B cell (primary cell): ENCODE measurements at regions not wholly inside any gene's neighbourhood (a gene's known extent, or its start where the extent isn't known, plus 50 kb on each side); places are given as distances from the start of the nearest gene placed in this dataset.

Experiments
- ATAC-seq: fragments of 200-7000 bp; cut with Tn5 transposase; one replicate; pipeline ENCODE4 v1.10.0; 2021; ENCODE audit warnings: low read depth, mild to moderate bottlenecking, moderate number of reproducible peaks, moderate library complexity
- CTCF ChIA-PET: fragments of 350-600 bp; sonication (Branson Sonifier 250); formaldehyde crosslinking; loops from one replicate; lab custom pipeline; 2021; ENCODE audit warnings: antibody characterized with exemption, inconsistent platforms; lab: Charles Lee
- POLR2A ChIA-PET: fragments of 350-600 bp; sonication (Branson Sonifier 250); formaldehyde crosslinking; loops from one replicate; lab custom pipeline; 2021; ENCODE audit warnings: antibody characterized with exemption; lab: Charles Lee
- DNase-seq: peaks from one replicate; pipeline ENCODE4 v3.0.0; 2013
- H2AFZ ChIP-seq: 2 replicates; pipeline ENCODE4 v1.6.1; 2012; ENCODE audit warnings: mild to moderate bottlenecking, low read depth, low read length; ENCODE audit not compliant: insufficient read depth, poor library complexity, severe bottlenecking
- H3K27ac ChIP-seq, 2 donors: 1 replicate in 1 of 2; 2 replicates in 1 of 2; pipeline ENCODE4 v1.5.1; 2012 to 2013; ENCODE audit warnings: low read length in 2 of 2, mild to moderate bottlenecking in 2 of 2, moderate library complexity in 1 of 2
- H3K27me3 ChIP-seq, 4 experiments: fragments of 200-600 bp in 1 of 4; sonication (generic) in 1 of 4; replicated peaks in 1 of 4; 1 replicate in 2 of 4; 2 replicates in 2 of 4; pipeline versions ENCODE4 v1.6.1 to v1.7.0; 2013 to 2016; ENCODE audit warnings: low read length in 3 of 4, mild to moderate bottlenecking in 2 of 4, mixed read lengths in 1 of 4, moderate library complexity in 1 of 4; ENCODE audit not compliant: insufficient read depth in 4 of 4, control insufficient read depth in 3 of 4; ENCODE audit errors: control extremely low read depth in 1 of 4
- H3K36me3 ChIP-seq, 2 experiments: replicated peaks in 1 of 2; 1 replicate in 1 of 2; 2 replicates in 1 of 2; pipeline versions ENCODE4 v1.6.1 to v1.7.1; 2013; ENCODE audit warnings: low read length in 1 of 2; ENCODE audit not compliant: insufficient read depth in 2 of 2, control insufficient read depth in 1 of 2; ENCODE audit errors: control extremely low read depth in 1 of 2, extremely low read depth in 1 of 2
- H3K4me1 ChIP-seq, 2 donors: fragments of 200-600 bp in 1 of 2; sonication (generic) in 1 of 2; 1 replicate in 1 of 2; 2 replicates in 1 of 2; pipeline versions ENCODE4 v1.5.1 to v1.6.1; 2013 to 2017; ENCODE audit warnings: low read length in 2 of 2; ENCODE audit not compliant: control insufficient read depth in 2 of 2, insufficient read depth in 2 of 2
- H3K4me2 ChIP-seq: replicated peaks from 2 replicates; pipeline ENCODE3; 2012; ENCODE audit warnings: mild to moderate bottlenecking, low read depth, low read length; ENCODE audit not compliant: poor library complexity, severe bottlenecking
- H3K4me3 ChIP-seq, 5 experiments: fragments of 200-600 bp in 1 of 5; sonication (generic) in 1 of 5; 1 replicate in 3 of 5; 2 replicates in 2 of 5; pipeline versions ENCODE4 v1.5.1 to v1.7.0; 2011 to 2016; ENCODE audit warnings: low read length in 4 of 5, mild to moderate bottlenecking in 4 of 5, low read depth in 2 of 5, control low read depth in 1 of 5, moderate library complexity in 1 of 5; ENCODE audit not compliant: insufficient read depth in 1 of 5; ENCODE audit errors: control extremely low read depth in 1 of 5, extremely low read depth in 1 of 5
- H3K79me2 ChIP-seq: fragments of 200-600 bp; sonication (generic); one replicate; pipeline ENCODE4 v1.6.0; 2016; ENCODE audit warnings: low read length; ENCODE audit not compliant: control insufficient read depth, insufficient read depth
- H3K9ac ChIP-seq: fragments of 200-600 bp; sonication (generic); 2 replicates; pipeline ENCODE4 v1.6.1; 2017; ENCODE audit warnings: mild to moderate bottlenecking, low read length, moderate library complexity
- H3K9me3 ChIP-seq, 3 donors: one replicate each; pipeline versions ENCODE4 v1.6.1 to v1.7.1; 2013; ENCODE audit warnings: low read length in 2 of 3; ENCODE audit not compliant: control insufficient read depth in 2 of 3, insufficient read depth in 1 of 3; ENCODE audit errors: control extremely low read depth in 1 of 3
- H4K20me1 ChIP-seq: 2 replicates; pipeline ENCODE4 v1.6.0; 2012; ENCODE audit warnings: mild to moderate bottlenecking, low read length; ENCODE audit not compliant: insufficient read depth, control insufficient read depth, poor library complexity, severe bottlenecking
- H3K27ac Mint-ChIP-seq: one replicate; pipeline ENCODE4 v1.8.0; 2021; ENCODE audit warnings: mixed read lengths
- H3K27me3 Mint-ChIP-seq: one replicate; pipeline ENCODE4 v1.8.0; 2021; ENCODE audit warnings: mixed read lengths
- H3K4me1 Mint-ChIP-seq: one replicate; pipeline ENCODE4 v1.8.0; 2021; ENCODE audit warnings: mixed read lengths
- H3K4me3 Mint-ChIP-seq: one replicate; pipeline ENCODE4 v1.8.0; 2021; ENCODE audit warnings: mixed read lengths
- H3K9me3 Mint-ChIP-seq: one replicate; pipeline ENCODE4 v1.8.0; 2022; ENCODE audit warnings: mixed read lengths; ENCODE audit not compliant: insufficient read depth
- CTCF ChIP-seq: fragments of 200-600 bp; IDR thresholded peaks from one replicate; pipeline ENCODE4 v1.8.0; 2022; ENCODE audit warnings: antibody characterized with exemption, mild to moderate bottlenecking
- EZH2 ChIP-seq: IDR thresholded peaks from 2 replicates; pipeline ENCODE4 v1.6.1; 2012; ENCODE audit warnings: borderline replicate concordance, low read depth, mild to moderate bottlenecking, moderate library complexity, low read length; ENCODE audit not compliant: insufficient read depth, poor library complexity, severe bottlenecking
- WGBS: methylation state at CpG from one replicate; pipeline ENCODE4 v1.1.5; 2013; ENCODE audit warnings: missing lambda C conversion rate; ENCODE audit not compliant: insufficient coverage; 5-methylcytosine and 5-hydroxymethylcytosine counted together
- intact Hi-C: fragments of 100-400 bp; cut with micrococcal nuclease; formaldehyde crosslinking; loops from one replicate; pipeline ENCODE4 v1.10.0; 2022

GRCh38 chr1:102776071-102776470, 332.3 kb downstream of the COL11A1 start:
- H2AFZ ChIP-seq = no peak overlapping the region
- no peaks in the 10 kb centered on the region for H3K36me3 ChIP-seq
- H3K9me3 ChIP-seq = peaks cover 0 to 3% (median 0%) of the 10 kb centered on the region in 3 donors
- ATAC-seq (no peak), DNase-seq (no peak)
- no peaks in the 10 kb centered on the region for H3K79me2 ChIP-seq
- Mint-ChIP-seq H3K9me3 (no peaks in the 10 kb centered on the region), H3K4me1 (no peaks in the 10 kb centered on the region), H3K4me3 (no peak overlapping the region), H3K27ac (no peak overlapping the region), H3K27me3 (no peaks in the 10 kb centered on the region)
- ChIA-PET CTCF (no interaction called here), POLR2A (no interaction called here)
- WGBS = 58% methylated on average over 1 of the region's 1 CpG
- H3K4me1 ChIP-seq = no peaks in the 10 kb centered on the region
- H3K27me3 ChIP-seq = no peaks in the 10 kb centered on the region
- H3K27ac ChIP-seq = no peak overlapping the region
- H3K4me3 ChIP-seq = no peak overlapping the region
- H3K4me2 ChIP-seq = no peak overlapping the region
- TF ChIP-seq EZH2 (no peak), CTCF (no peak)
- H3K9ac ChIP-seq = no peak overlapping the region
- intact Hi-C loops = no loop called here
- H4K20me1 ChIP-seq = no peaks in the 10 kb centered on the region

- Histone ChIP-seq H3K27me3 (no peaks in the 10 kb centered on the region), H3K4me3 (no peak overlapping the region), H3K36me3 (no peaks in the 10 kb centered on the region), H3K79me2 (no peaks in the 10 kb centered on the region), H3K27ac (no peak overlapping the region), H3K4me2 (no peak overlapping the region), H4K20me1 (no peaks in the 10 kb centered on the region), H3K4me1 (no peaks in the 10 kb centered on the region), H2AFZ (no peak overlapping the region), H3K9me3 (peaks cover 0 to 3% (median 0%) of the 10 kb centered on the region in 3 donors), H3K9ac (no peak overlapping the region)
- no peak for TF ChIP-seq CTCF
- TF ChIP-seq EZH2 = no peak
- Mint-ChIP-seq H3K9me3 (peaks cover 3% of the 10 kb centered on the region), H3K27me3 (no peaks in the 10 kb centered on the region), H3K4me1 (no peaks in the 10 kb centered on the region), H3K27ac (no peak overlapping the region), H3K4me3 (no peak overlapping the region)
- ChIA-PET CTCF (no interaction called here), POLR2A (no interaction called here)
- 91% methylated on average over 7 of the region's 8 CpGs for WGBS
- intact Hi-C loops = no loop called here
- ATAC-seq = no peak
- DNase-seq = no peak
These were observed 335.5 kb downstream of the COL11A1 start for GRCh38 chr1:102772831-102773230.
